ENCODE measurements at regions not wholly inside any gene's neighbourhood (a gene's known extent, or its start where the extent isn't known, plus 50 kb on each side); places are given as distances from the start of the nearest gene placed in this dataset.

- DNase-seq (ENCODE audit: extremely low read depth, low read depth) = no peak
- TF ChIP-seq CTCF (IDR thresholded peaks at IDR 0.05; ENCODE audit: low read depth, low read length) = no peak
Observed at GRCh38 chr9:80890124-80890523, 799.2 kb downstream of the TLE1 start.

DNA sequence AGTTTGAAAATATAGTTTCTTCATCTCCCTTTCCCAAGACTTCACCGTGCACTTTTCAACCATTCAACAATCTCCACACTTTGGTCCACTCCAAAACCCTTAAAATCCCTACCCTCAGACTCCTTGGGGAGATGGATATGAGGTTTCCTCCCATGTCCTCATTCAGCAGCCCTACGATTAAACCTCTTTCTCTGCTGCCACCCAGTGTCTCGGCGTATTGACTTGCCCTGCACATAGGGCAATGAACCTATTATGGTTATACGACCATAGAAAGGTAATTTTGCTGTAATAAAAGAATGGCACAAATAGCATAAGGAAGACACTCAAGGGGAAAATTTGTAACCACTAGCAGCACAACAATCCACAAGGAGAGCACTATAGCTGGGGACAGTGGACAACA lies 803.5 kb downstream of the TLE1 start:
- TF ChIP-seq CTCF (IDR thresholded peaks at IDR 0.05; ENCODE audit: low read depth, low read length) = no peak
- no peak for DNase-seq (ENCODE audit: extremely low read depth, low read depth)

GRCh38 chr9:80883826-80884579 lies 805.3 kb downstream of the TLE1 start:
- no peak for TF ChIP-seq CTCF (IDR thresholded peaks at IDR 0.05; ENCODE audit: low read depth, low read length)
- no peak for DNase-seq (ENCODE audit: extremely low read depth, low read depth)

GRCh38 chr9:80883426-80883825 lies 805.9 kb downstream of the TLE1 start:
- no peak for DNase-seq (ENCODE audit: extremely low read depth, low read depth)
- no peak for TF ChIP-seq CTCF (IDR thresholded peaks at IDR 0.05; ENCODE audit: low read depth, low read length)

DNA sequence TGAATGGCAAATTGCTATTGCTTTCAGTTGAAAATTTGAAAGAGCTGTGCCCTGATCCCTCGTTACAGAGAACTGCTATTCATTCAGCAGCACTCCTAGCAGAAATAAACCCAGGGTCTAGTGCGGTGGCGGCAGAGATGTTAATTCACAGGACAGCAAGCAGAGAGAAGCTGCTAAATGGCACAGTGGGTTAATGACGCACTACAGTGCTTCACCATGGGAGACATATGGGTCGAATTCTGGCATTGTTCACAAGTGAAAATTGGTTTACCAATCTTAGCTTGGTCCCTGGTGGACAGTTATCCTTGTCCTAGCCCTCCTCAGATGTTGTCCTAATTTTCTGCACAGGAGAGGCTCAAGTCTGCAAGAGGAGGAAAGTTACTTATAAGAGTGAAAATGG lies 807.4 kb downstream of the TLE1 start:
- no peak for DNase-seq (ENCODE audit: extremely low read depth, low read depth)

GRCh38 chr9:80881320-80881719 lies 808.0 kb downstream of the TLE1 start:
- no peak for DNase-seq (ENCODE audit: extremely low read depth, low read depth)
- no peak for TF ChIP-seq CTCF (IDR thresholded peaks at IDR 0.05; ENCODE audit: low read depth, low read length)

More for the DNA sequence above, 807.4 kb downstream of the TLE1 start:
- no peak for TF ChIP-seq CTCF (IDR thresholded peaks at IDR 0.05; ENCODE audit: low read depth, low read length)

DNA sequence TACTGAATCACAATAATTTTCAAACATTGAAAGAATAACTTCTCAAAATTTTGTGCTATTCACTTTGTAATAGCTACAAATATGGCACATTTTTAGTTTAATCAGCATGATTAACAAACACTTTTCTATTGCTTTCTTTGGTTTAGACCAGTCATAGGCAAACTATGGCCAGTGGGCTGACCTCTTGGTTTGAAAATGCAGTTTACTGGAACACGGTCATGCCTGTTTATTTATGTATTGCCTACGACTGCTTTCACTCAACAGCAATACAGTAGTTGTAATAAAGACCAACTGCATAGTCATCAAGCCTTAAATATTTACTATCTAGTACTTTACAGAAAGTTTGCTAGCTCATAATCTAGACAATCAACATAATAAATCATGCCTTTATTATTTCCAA lies 810.8 kb downstream of the TLE1 start:
- DNase-seq (ENCODE audit: extremely low read depth, low read depth) = no peak
- TF ChIP-seq CTCF (IDR thresholded peaks at IDR 0.05; ENCODE audit: low read depth, low read length) = no peak

Measured in AG09319 (cell line).